Astrocyte (in vitro differentiated cells and primary cell): ENCODE measurements at regions not wholly inside any gene's neighbourhood (a gene's known extent, or its start where the extent isn't known, plus 50 kb on each side); places are given as distances from the start of the nearest gene placed in this dataset.

ENCODE experiments used
- DNase-seq: peaks from one replicate; pipeline ENCODE4 v3.0.0-alpha.2; 2010; ENCODE audit warnings: low read depth
- FAIRE-seq: peaks from 2 replicates; lab custom pipeline; 2011; peaks lifted over from hg19 to GRCh38; lab: Jason Lieb, UNC
- H2AFZ ChIP-seq: 2 replicates; pipeline ENCODE4 v1.6.0; 2012; ENCODE audit warnings: low read depth, low read length, inconsistent platforms
- H3K27ac ChIP-seq: 2 replicates; pipeline ENCODE4 v1.5.1; 2011; ENCODE audit warnings: low read depth, low read length, inconsistent platforms
- H3K27me3 ChIP-seq: 2 replicates; pipeline ENCODE4 v1.6.0; 2011; ENCODE audit warnings: low read length, inconsistent platforms; ENCODE audit not compliant: insufficient read depth
- H3K36me3 ChIP-seq: 2 replicates; pipeline ENCODE4 v1.5.1; 2011; ENCODE audit warnings: low read length, inconsistent platforms; ENCODE audit not compliant: insufficient read depth
- H3K4me1 ChIP-seq: 2 replicates; pipeline ENCODE4 v1.5.1; 2011; ENCODE audit warnings: low read length, inconsistent platforms; ENCODE audit not compliant: insufficient read depth
- H3K4me2 ChIP-seq: 2 replicates; pipeline ENCODE4 v1.6.0; 2012; ENCODE audit warnings: low read length, inconsistent platforms
- H3K4me3 ChIP-seq: 2 replicates; pipeline ENCODE4 v1.5.1; 2011; ENCODE audit warnings: low read depth, mild to moderate bottlenecking, low read length, inconsistent platforms; ENCODE audit not compliant: insufficient read depth
- H3K79me2 ChIP-seq: 2 replicates; pipeline ENCODE4 v1.6.0; 2012; ENCODE audit warnings: mild to moderate bottlenecking, low read length, inconsistent platforms; ENCODE audit not compliant: insufficient read depth
- H3K9ac ChIP-seq: 2 replicates; pipeline ENCODE4 v1.6.0; 2012; ENCODE audit warnings: mild to moderate bottlenecking, low read length, inconsistent platforms
- H3K9me3 ChIP-seq: 2 replicates; pipeline ENCODE4 v1.5.1; 2012; ENCODE audit warnings: low read depth, mild to moderate bottlenecking, low read length, inconsistent platforms; ENCODE audit not compliant: insufficient read depth
- H4K20me1 ChIP-seq: 2 replicates; pipeline ENCODE4 v1.6.0; 2012; ENCODE audit warnings: low read length, inconsistent platforms; ENCODE audit not compliant: insufficient read depth
- H3K27ac Mint-ChIP-seq: one replicate; pipeline ENCODE4 v1.8.0; 2021; ENCODE audit warnings: mild to moderate bottlenecking, mixed read lengths; ENCODE audit not compliant: unreplicated experiment
- H3K27me3 Mint-ChIP-seq: one replicate; pipeline ENCODE4 v1.8.0; 2021; ENCODE audit warnings: low read depth, mixed read lengths; ENCODE audit not compliant: unreplicated experiment
- H3K36me3 Mint-ChIP-seq: one replicate; pipeline ENCODE4 v1.8.0; 2021; ENCODE audit warnings: low read depth, mixed read lengths; ENCODE audit not compliant: unreplicated experiment
- H3K4me1 Mint-ChIP-seq: one replicate; pipeline ENCODE4 v1.8.0; 2021; ENCODE audit warnings: low read depth, mixed read lengths; ENCODE audit not compliant: unreplicated experiment
- H3K4me3 Mint-ChIP-seq: one replicate; pipeline ENCODE4 v1.8.0; 2021; ENCODE audit warnings: mild to moderate bottlenecking, moderate library complexity, mixed read lengths; ENCODE audit not compliant: unreplicated experiment
- H3K9me3 Mint-ChIP-seq: one replicate; pipeline ENCODE4 v1.8.0; 2021; ENCODE audit warnings: mild to moderate bottlenecking, mixed read lengths; ENCODE audit not compliant: unreplicated experiment
- CTCF ChIP-seq: IDR thresholded peaks from 2 replicates; pipeline ENCODE4 v1.5.1; 2011; ENCODE audit warnings: low read depth, mild to moderate bottlenecking, inconsistent platforms, low read length, moderate library complexity; ENCODE audit not compliant: insufficient read depth
- EZH2 ChIP-seq: IDR thresholded peaks from 2 replicates; pipeline ENCODE4 v1.6.1; 2012; ENCODE audit warnings: mild to moderate bottlenecking, low read length, inconsistent platforms; ENCODE audit not compliant: insufficient read depth

GRCh38 chr1:187714470-187714869 lies 885.7 kb downstream of the PLA2G4A start:
- Histone ChIP-seq H3K9ac (no peak overlapping the region), H3K27ac (no peak overlapping the region), H3K9me3 (no peaks in the 10 kb centered on the region), H3K36me3 (no peaks in the 10 kb centered on the region), H3K79me2 (no peaks in the 10 kb centered on the region), H3K4me2 (no peak overlapping the region), H2AFZ (no peak overlapping the region), H3K4me3 (no peak overlapping the region), H4K20me1 (no peaks in the 10 kb centered on the region), H3K4me1 (no peaks in the 10 kb centered on the region), H3K27me3 (no peaks in the 10 kb centered on the region)
- H3K4me3 Mint-ChIP-seq, result no peak overlapping the region
- no peaks in the 10 kb centered on the region for H3K27me3 Mint-ChIP-seq
- no peak overlapping the region for H3K27ac Mint-ChIP-seq
- H3K36me3 Mint-ChIP-seq, result no peaks in the 10 kb centered on the region
- peaks cover 3% of the 10 kb centered on the region for H3K4me1 Mint-ChIP-seq
- FAIRE-seq (no peak), DNase-seq (no peak)
- TF ChIP-seq EZH2 (no peak), CTCF (no peak)
- H3K9me3 Mint-ChIP-seq, result no peaks in the 10 kb centered on the region

DNA sequence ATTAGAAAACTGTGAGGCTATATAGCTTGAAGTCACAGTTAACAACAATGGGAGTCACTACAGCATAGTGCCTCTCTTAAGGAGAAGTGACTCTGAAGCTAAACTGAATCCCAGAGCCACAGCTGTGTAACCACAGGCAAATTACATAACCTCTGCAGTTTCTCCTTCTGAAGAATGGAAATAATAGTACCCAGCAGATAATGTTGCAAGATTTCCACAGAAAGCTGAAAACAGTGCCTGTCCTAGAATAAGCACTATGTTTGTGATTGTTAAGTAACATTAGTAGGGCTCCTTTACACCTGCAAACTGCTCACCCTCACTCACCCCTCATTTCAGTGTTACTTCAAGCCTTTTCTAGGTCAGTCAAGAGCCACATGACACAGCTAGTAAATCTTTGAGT lies 886.7 kb downstream of the PLA2G4A start:
- H3K36me3 ChIP-seq, result no peaks in the 10 kb centered on the region
- no peak overlapping the region for H3K4me3 ChIP-seq
- no peak overlapping the region for H3K27ac ChIP-seq
- Mint-ChIP-seq H3K4me1 (peaks cover 3% of the 10 kb centered on the region), H3K4me3 (no peak overlapping the region), H3K27ac (peak overlapping the region; percentile 37), H3K9me3 (no peaks in the 10 kb centered on the region), H3K27me3 (no peaks in the 10 kb centered on the region), H3K36me3 (no peaks in the 10 kb centered on the region)
- H3K27me3 ChIP-seq, result no peaks in the 10 kb centered on the region
- TF ChIP-seq CTCF (no peak), EZH2 (no peak)
- H4K20me1 ChIP-seq, result no peaks in the 10 kb centered on the region
- no peak overlapping the region for H3K9ac ChIP-seq
- no peaks in the 10 kb centered on the region for H3K4me1 ChIP-seq
- FAIRE-seq (no peak), DNase-seq (no peak)
- H3K9me3 ChIP-seq, result no peaks in the 10 kb centered on the region
- no peaks in the 10 kb centered on the region for H3K79me2 ChIP-seq
- no peak overlapping the region for H2AFZ ChIP-seq
- H3K4me2 ChIP-seq, result no peak overlapping the region

DNA sequence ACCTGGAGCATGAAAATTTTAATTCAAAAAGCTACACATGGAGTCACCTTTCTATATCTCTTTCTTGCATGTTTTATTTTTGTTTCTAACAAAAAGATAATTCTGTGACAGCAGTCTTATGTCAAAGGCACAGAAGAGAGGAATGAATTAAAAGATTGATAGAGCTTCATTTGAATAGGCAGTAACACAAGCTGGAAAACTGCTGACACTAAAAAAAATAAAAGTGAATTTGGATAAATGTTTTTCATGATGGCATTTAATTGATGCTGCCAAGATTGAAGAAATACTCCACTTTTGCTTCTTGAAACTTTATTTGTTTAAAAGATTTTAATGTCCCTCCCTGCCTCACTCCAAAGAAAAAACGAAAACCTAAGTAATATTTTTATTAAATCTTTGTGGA lies 887.4 kb downstream of the PLA2G4A start:
- Histone ChIP-seq H3K9me3 (no peaks in the 10 kb centered on the region), H3K4me1 (no peaks in the 10 kb centered on the region), H3K27ac (no peak overlapping the region), H3K4me2 (no peak overlapping the region), H2AFZ (no peak overlapping the region), H3K9ac (no peak overlapping the region), H3K4me3 (no peak overlapping the region), H3K36me3 (no peaks in the 10 kb centered on the region), H3K27me3 (no peaks in the 10 kb centered on the region), H3K79me2 (no peaks in the 10 kb centered on the region), H4K20me1 (no peaks in the 10 kb centered on the region)
- no peak for FAIRE-seq
- H3K4me1 Mint-ChIP-seq, result peaks cover 3% of the 10 kb centered on the region
- TF ChIP-seq EZH2 (no peak), CTCF (no peak)
- H3K9me3 Mint-ChIP-seq, result no peaks in the 10 kb centered on the region
- H3K36me3 Mint-ChIP-seq, result no peaks in the 10 kb centered on the region
- no peaks in the 10 kb centered on the region for H3K27me3 Mint-ChIP-seq
- H3K4me3 Mint-ChIP-seq, result no peak overlapping the region
- DNase-seq, result no peak
- no peak overlapping the region for H3K27ac Mint-ChIP-seq
